LNCaP clone FGC (cell line): ENCODE measurements at regions not wholly inside any gene's neighbourhood (a gene's known extent, or its start where the extent isn't known, plus 50 kb on each side); places are given as distances from the start of the nearest gene placed in this dataset.

Experiments
- DNase-seq: peaks from one replicate; pipeline ENCODE4 v3.0.0-alpha.2; 2011; ENCODE audit warnings: low read depth
- H3K4me3 ChIP-seq: 2 replicates; pipeline ENCODE4 v1.5.1; 2011; ENCODE audit warnings: mild to moderate bottlenecking, low read depth, low read length, control low read depth
- CTCF ChIP-seq: IDR thresholded peaks from 2 replicates; pipeline ENCODE4 v1.5.1; 2012; ENCODE audit warnings: mild to moderate bottlenecking; ENCODE audit not compliant: control insufficient read depth, insufficient read depth; ENCODE audit errors: extremely low read depth

DNA sequence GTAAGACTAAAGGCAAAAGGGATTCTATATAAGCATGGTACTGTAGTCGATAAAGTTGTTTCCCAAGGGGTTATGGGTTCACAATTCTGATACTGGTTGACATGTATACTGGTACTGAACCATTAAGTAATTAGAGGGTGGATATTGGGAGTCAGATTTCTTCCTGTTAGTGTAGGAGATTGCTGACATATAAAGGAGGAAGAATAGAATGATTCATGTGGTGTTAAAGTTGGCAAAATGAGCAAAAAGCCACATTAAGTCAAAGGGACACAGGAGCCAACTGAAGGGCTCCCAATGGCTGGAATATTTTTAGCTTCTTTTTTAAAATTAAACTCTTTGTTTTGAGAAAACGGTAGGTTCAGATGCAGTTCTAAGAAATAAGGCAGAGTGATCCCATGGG is 126.3 kb upstream of the PRNP start:
- no peak overlapping the region for H3K4me3 ChIP-seq
- no peak for DNase-seq
- no peak for TF ChIP-seq CTCF

- DNase-seq: no peak
- no peak overlapping the region for H3K4me3 ChIP-seq
- no peak for TF ChIP-seq CTCF
These were observed 127.2 kb upstream of the PRNP start for GRCh38 chr20:4559106-4559505.

DNA sequence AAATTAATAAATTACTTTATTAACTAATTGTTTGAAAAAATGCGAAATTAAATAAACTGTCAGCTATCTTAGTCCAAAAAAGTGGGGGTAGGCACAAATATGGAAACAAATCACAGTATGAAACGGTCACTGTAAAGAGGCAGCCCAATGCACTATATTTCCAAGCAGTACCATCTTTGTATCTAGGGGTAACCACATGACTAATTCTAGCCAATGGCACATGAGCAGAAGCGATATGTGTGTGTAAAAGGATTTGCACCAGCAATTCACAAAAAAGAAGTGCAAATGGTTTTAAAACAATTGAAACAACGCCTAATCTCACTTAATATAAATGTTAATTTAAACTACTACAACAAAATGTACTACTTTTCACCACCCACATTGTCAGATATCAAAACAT is 129.5 kb upstream of the PRNP start:
- no peak for TF ChIP-seq CTCF
- H3K4me3 ChIP-seq: no peak overlapping the region
- no peak for DNase-seq

DNA sequence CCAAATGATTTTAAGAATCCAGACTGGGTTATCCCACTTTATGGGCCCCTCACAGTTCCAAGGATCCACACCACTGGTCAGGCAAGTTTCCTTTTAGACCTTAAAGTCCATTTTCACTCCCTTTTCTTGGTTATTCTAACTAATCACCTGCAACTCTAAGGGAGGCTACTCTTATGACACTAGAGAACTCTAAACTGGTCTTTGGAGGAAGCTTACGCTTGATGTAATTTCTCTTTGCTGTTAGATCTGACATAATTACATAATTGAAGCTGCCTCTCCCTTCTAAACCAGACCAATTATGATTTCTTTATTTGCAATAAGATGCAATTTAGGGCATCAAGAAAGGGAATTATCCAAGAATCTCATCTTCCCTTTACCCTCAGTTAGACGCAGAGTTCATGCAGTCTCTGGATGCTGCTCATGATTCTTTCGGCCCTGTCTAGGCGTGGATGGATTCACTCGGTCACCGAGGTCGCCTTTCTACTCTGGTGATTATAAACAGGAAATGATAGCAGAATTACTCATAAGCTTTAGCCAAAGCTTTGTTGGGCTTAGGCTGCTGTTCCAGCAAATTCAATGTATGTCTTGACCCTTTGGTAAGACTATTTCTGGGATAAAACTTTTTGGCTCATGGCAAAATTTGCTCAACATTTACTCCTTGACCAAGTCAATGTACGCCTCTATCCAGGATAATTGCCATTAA is 130.9 kb upstream of the PRNP start:
- H3K4me3 ChIP-seq: no peak overlapping the region
- TF ChIP-seq CTCF: no peak
- DNase-seq: no peak

- TF ChIP-seq CTCF: no peak
- no peak for DNase-seq
- no peak overlapping the region for H3K4me3 ChIP-seq
These were observed 131.9 kb upstream of the PRNP start for GRCh38 chr20:4554346-4554745.

DNA sequence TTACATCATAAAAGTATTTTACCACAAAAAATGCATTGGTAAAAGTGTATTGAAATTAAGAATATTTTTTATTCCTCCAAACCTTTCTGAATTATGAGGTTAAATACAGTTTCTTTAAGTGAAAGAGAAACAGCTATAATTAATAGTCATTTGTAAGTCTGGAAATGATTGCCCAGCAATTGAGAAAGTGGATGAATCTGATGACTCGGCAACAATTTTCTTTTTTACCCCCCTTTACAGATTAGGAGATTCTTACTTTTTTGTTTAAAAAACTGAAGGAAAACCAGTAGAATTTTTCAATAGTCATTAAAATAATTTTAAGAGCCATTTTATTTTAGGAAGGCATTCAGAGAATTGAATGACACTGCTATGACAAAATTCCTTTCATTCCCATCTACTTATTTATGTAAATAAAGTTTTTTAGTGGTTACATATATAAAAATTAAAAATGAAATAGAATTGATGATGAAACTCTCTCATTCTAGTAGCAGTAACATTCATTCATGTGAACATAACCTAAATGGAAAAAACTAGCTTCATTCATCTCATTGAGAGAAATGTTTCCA is 134.1 kb upstream of the PRNP start:
- no peak overlapping the region for H3K4me3 ChIP-seq
- no peak for TF ChIP-seq CTCF
- DNase-seq: no peak

- H3K4me3 ChIP-seq: no peak overlapping the region
- DNase-seq: no peak
- TF ChIP-seq CTCF: no peak
These were observed 135.5 kb upstream of the PRNP start for GRCh38 chr20:4550740-4551139.
